CD4-positive, alpha-beta T cell (primary cell): ENCODE measurements at regions not wholly inside any gene's neighbourhood (a gene's known extent, or its start where the extent isn't known, plus 50 kb on each side); places are given as distances from the start of the nearest gene placed in this dataset.
A peak's percentile ranks its signal among the peaks of the same experiment; 100 is the strongest.

Experiments
- ATAC-seq: fragments of 200-7000 bp; cut with Tn5 transposase; one replicate; pipeline ENCODE4 v1.10.0; 2022; ENCODE audit warnings: mild to moderate bottlenecking; ENCODE audit not compliant: poor library complexity
- CTCF ChIA-PET: fragments of 350-600 bp; sonication (Branson Sonifier 250); formaldehyde crosslinking; loops from one replicate; lab custom pipeline; 2021; ENCODE audit warnings: antibody characterized with exemption, inconsistent platforms; lab: Charles Lee
- POLR2A ChIA-PET: fragments of 350-600 bp; sonication (Branson Sonifier 250); formaldehyde crosslinking; loops from one replicate; lab custom pipeline; 2021; ENCODE audit warnings: antibody characterized with exemption, inconsistent platforms; lab: Charles Lee
- DNase-seq, 14 experiments: peaks; one replicate each; pipeline ENCODE4 v3.0.0-alpha.2; 2013 to 2020; ENCODE audit warnings: mixed read lengths in 2 of 14
- H3K27ac ChIP-seq, 2 donors: one replicate each; pipeline versions ENCODE4 v1.5.1 to v1.7.0; 2013; ENCODE audit warnings: low read length in 2 of 2, low read depth in 1 of 2, mild to moderate bottlenecking in 1 of 2
- H3K27me3 ChIP-seq, 2 experiments: 1 replicate in 1 of 2; 2 replicates in 1 of 2; pipeline versions ENCODE4 v1.6.1 to v1.7.0; 2013; ENCODE audit warnings: low read length in 2 of 2, control low read depth in 1 of 2, mild to moderate bottlenecking in 1 of 2, moderate library complexity in 1 of 2; ENCODE audit not compliant: insufficient read depth in 2 of 2, control insufficient read depth in 1 of 2
- H3K36me3 ChIP-seq: one replicate; pipeline ENCODE4 v1.6.1; 2013; ENCODE audit warnings: low read length, control low read depth; ENCODE audit not compliant: insufficient read depth
- H3K4me1 ChIP-seq: one replicate; pipeline ENCODE4 v1.6.1; 2013; ENCODE audit warnings: low read length, control low read depth; ENCODE audit not compliant: insufficient read depth
- H3K4me3 ChIP-seq: one replicate; pipeline ENCODE4 v1.5.1; 2013; ENCODE audit warnings: mild to moderate bottlenecking, low read length, moderate library complexity
- H3K9me3 ChIP-seq, 2 experiments: 1 replicate in 1 of 2; 2 replicates in 1 of 2; pipeline versions ENCODE4 v1.6.1 to v1.7.0; 2013; ENCODE audit warnings: low read length in 2 of 2, mild to moderate bottlenecking in 2 of 2, control low read depth in 1 of 2, moderate library complexity in 1 of 2; ENCODE audit not compliant: control insufficient read depth in 1 of 2, insufficient read depth in 1 of 2
- H3K27ac Mint-ChIP-seq: one replicate; pipeline ENCODE4 v1.8.0; 2020; ENCODE audit warnings: mixed read lengths
- H3K27me3 Mint-ChIP-seq: one replicate; pipeline ENCODE4 v1.8.0; 2021; ENCODE audit warnings: mixed read lengths
- H3K36me3 Mint-ChIP-seq: one replicate; pipeline ENCODE4 v1.8.0; 2021; ENCODE audit warnings: low read depth, mixed read lengths
- H3K4me1 Mint-ChIP-seq: one replicate; pipeline ENCODE4 v1.8.0; 2021; ENCODE audit warnings: low read depth, mixed read lengths
- H3K4me3 Mint-ChIP-seq: one replicate; pipeline ENCODE4 v1.8.0; 2020; ENCODE audit warnings: mild to moderate bottlenecking, mixed read lengths
- H3K9me3 Mint-ChIP-seq: one replicate; pipeline ENCODE4 v1.8.0; 2020; ENCODE audit warnings: mixed read lengths
- CTCF ChIP-seq: fragments of 200-600 bp; IDR thresholded peaks from one replicate; pipeline ENCODE4 v1.8.0; 2022; ENCODE audit warnings: antibody characterized with exemption, mild to moderate bottlenecking
- intact Hi-C, 2 experiments: fragments of 100-400 bp; cut with DNase I in 1 of 2; cut with micrococcal nuclease in 1 of 2; formaldehyde crosslinking; loops; one replicate each; pipeline versions ENCODE4 v1.15.1 to v1.9.0; 2023 to 2025; cut with DNase I, micrococcal nuclease

- no peaks in the 10 kb centered on the region for H3K27me3 ChIP-seq
- no peak overlapping the region for H3K27ac ChIP-seq
- DNase-seq (no peak), ATAC-seq (no peak)
- TF ChIP-seq CTCF = no peak
- intact Hi-C loops = no loop called here
- no peaks in the 10 kb centered on the region for H3K27me3 Mint-ChIP-seq
- ChIA-PET POLR2A (interaction anchor here (0.6 to 1.4 kb wide), 2 partner anchors 11 to 20 kb away, joined by 3 read pairs; no protein-coding TSS in a partner anchor), CTCF (no interaction called here)
- H3K4me3 Mint-ChIP-seq = peak overlapping the region; percentile 68
- no peaks in the 10 kb centered on the region for H3K9me3 ChIP-seq
- H3K36me3 ChIP-seq = no peaks in the 10 kb centered on the region
- no peaks in the 10 kb centered on the region for H3K4me1 ChIP-seq
- H3K9me3 Mint-ChIP-seq = no peaks in the 10 kb centered on the region
- H3K27ac Mint-ChIP-seq = peak overlapping the region; percentile 43
- peaks cover 5% of the 10 kb centered on the region for H3K36me3 Mint-ChIP-seq
- peaks cover 34% of the 10 kb centered on the region for H3K4me1 Mint-ChIP-seq
- no peak overlapping the region for H3K4me3 ChIP-seq
These were observed 111.0 kb upstream of the TGFBR2 start for GRCh38 chr3:30495172-30496065.

- intact Hi-C loops = no loop called here
- DNase-seq (no peak), ATAC-seq (no peak)
- no peak for TF ChIP-seq CTCF
- H3K4me3 ChIP-seq = no peak overlapping the region
- no peaks in the 10 kb centered on the region for H3K9me3 ChIP-seq
- peak overlapping the region; percentile 68 for H3K4me3 Mint-ChIP-seq
- no peaks in the 10 kb centered on the region for H3K27me3 ChIP-seq
- POLR2A ChIA-PET = interaction anchor here (1.4 kb wide), 1 partner anchor 19 kb away, joined by 3 read pairs; no protein-coding TSS in a partner anchor
- peaks cover 34% of the 10 kb centered on the region for H3K4me1 Mint-ChIP-seq
- CTCF ChIA-PET = no interaction called here
- H3K36me3 ChIP-seq = no peaks in the 10 kb centered on the region
- peaks cover 5% of the 10 kb centered on the region for H3K36me3 Mint-ChIP-seq
- H3K27me3 Mint-ChIP-seq = no peaks in the 10 kb centered on the region
- no peaks in the 10 kb centered on the region for H3K9me3 Mint-ChIP-seq
- H3K27ac ChIP-seq = no peak overlapping the region
- H3K4me1 ChIP-seq = no peaks in the 10 kb centered on the region
- H3K27ac Mint-ChIP-seq = peak overlapping the region; percentile 43
These were observed 110.1 kb upstream of the TGFBR2 start for GRCh38 chr3:30496066-30496966.

GRCh38 chr3:30498587-30498967, 107.8 kb upstream of the TGFBR2 start:
- no peak for DNase-seq
- ChIA-PET POLR2A (no interaction called here), CTCF (no interaction called here)
- Mint-ChIP-seq H3K4me3 (no peak overlapping the region), H3K9me3 (peaks cover 4% of the 10 kb centered on the region), H3K27ac (no peak overlapping the region), H3K36me3 (no peaks in the 10 kb centered on the region), H3K4me1 (peaks cover 47% of the 10 kb centered on the region), H3K27me3 (no peaks in the 10 kb centered on the region)
- Histone ChIP-seq H3K9me3 (no peaks in the 10 kb centered on the region), H3K4me1 (no peaks in the 10 kb centered on the region), H3K4me3 (no peak overlapping the region), H3K36me3 (no peaks in the 10 kb centered on the region), H3K27me3 (no peaks in the 10 kb centered on the region), H3K27ac (no peak overlapping the region)
- intact Hi-C loops = no loop called here
- no peak for TF ChIP-seq CTCF
- ATAC-seq = no peak
